T-helper 1 cell (primary cell): ENCODE measurements at regions not wholly inside any gene's neighbourhood (a gene's known extent, or its start where the extent isn't known, plus 50 kb on each side); places are given as distances from the start of the nearest gene placed in this dataset.
"Not testable (repeated sequence)": the region's sequence is repeated elsewhere in the genome, so short reads cannot be mapped to it uniquely, and the experiment has no call there.

ENCODE experiments used
- DNase-seq, 5 donors: peaks; one replicate each; pipeline ENCODE4 v3.0.0-alpha.2; 2012 to 2020

DNA sequence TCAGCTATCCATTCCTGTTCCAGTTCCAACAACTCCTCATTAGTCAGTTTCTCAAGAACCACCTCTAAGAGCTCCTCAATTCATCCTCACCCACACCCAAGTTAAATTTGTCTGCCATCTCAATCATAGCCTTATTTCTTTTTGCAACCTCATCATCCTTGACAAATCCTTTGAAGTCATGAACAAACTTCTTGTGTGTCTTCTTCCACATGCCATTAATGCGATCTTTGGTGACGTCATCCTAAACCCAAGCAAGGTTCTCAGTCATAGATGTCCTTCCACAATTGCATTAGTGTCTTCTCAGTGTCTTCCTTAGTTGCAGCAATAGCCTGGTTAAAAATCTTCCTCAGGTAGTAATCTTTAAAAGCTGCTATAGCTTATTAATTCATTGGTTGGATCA, 71.2 kb upstream of the FSIP2 start:
- no peak for DNase-seq

DNA sequence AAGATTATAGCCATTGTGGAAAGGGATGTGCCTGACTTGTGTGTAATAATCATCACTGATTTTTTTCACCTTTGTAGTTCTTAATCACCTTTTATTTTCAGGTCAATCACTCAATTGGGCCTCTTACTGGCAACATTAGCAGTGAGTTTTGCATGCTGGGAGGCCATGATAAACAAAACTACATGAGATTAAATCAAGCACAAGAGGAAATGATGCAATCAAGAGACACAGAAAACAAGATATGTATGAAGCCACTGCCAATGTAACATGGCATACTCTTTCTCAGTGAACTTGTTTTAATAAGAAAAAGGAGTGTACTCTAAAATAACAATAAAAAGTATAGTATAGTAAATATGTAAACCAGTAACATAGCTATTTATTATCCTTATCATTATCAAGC, 69.9 kb upstream of the FSIP2 start:
- DNase-seq: peak in 1 of 5 donors; percentile 5

DNA sequence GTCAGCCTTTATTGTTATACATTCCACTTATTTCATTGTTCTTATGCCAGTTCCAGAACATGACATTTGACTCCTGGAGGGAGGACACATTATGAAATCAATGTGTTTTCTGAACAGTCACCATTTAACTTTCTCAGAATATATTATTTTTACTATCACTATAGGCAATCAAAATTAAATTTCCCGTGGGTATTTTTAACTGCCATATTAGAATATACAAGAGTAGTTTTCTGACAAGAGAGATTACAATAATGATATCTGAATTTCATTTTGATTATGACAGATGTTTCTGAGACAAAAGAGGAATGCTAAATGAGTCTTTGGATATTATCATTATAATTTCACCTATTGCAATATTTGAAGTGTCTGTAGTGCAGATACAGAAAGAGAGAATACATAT, 64.4 kb upstream of the FSIP2 start:
- DNase-seq: no peak

DNA sequence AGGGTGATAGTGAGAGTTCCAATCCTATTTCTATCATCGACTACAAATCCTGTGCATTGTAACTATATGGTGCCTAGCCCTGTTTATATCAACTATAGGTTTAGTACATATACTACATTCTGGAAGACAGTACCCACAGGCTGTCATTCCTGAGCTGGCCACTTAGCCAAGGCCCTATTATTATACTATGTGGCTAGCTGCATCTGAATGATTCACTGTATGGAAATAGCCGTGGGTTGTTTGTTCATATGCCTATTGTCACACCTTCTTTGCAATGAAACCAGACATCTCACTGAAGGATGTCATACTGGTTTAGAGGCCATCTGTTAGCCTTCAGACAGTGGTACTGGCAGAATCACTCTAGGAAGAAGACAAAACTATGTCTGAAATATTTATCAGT, 62.3 kb upstream of the FSIP2 start:
- no peak for DNase-seq

DNA sequence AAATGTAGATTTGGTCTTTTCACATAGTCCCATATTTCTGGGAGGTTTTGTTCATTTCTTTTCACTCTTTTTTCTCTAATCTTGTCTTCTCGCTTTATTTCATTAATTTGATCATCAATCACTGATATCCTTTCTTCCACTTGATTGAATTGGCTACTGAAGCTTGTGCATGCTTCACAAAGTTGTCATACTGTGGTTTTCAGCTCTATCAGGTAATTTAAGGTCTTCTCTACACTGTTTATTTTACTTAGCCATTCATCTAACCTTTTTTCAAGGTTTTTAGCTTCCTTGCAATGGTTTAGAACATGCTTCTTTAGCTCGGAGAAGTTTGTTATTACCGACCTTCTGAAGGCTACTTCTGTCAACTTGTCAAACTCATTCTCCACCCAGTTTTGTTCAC, 51.6 kb upstream of the FSIP2 start:
- DNase-seq: not testable (repeated sequence)

DNA sequence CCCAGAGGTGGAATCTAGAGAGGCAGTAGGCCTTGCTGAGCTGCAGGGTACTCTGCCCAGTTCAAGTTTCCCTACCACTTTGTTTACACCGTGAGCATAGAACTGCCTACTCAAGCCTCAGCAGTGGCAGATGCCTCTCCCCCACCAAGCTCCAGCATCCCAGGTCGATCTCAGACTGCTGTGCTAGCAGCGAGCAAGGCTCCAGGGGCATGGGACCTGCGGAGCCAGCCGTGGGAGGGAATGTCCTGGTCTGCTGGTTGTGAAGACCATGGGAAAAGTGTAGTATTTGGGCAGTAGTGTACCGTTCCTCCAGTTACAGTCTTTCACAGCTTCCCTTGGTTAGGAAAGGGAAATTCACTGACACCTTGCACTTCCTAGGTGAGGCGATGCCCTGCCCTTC, 50.6 kb upstream of the FSIP2 start:
- DNase-seq: no peak
